Fibroblast of the aortic adventitia (primary cell): ENCODE measurements at regions not wholly inside any gene's neighbourhood (a gene's known extent, or its start where the extent isn't known, plus 50 kb on each side); places are given as distances from the start of the nearest gene placed in this dataset.

Experiments
- DNase-seq: peaks from one replicate; pipeline ENCODE4 v3.0.0-alpha.2; 2010; ENCODE audit warnings: low read depth
- H3K4me3 ChIP-seq: 2 replicates; pipeline ENCODE4 v1.5.1; 2011; ENCODE audit warnings: low read depth, mild to moderate bottlenecking, control low read depth, low read length, moderate library complexity
- CTCF ChIP-seq: IDR thresholded peaks from 2 replicates; pipeline ENCODE4 v1.5.1; 2011; ENCODE audit warnings: mild to moderate bottlenecking, low read length, control low read depth, inconsistent platforms; ENCODE audit not compliant: insufficient read depth

GRCh38 chr9:110103257-110103656 lies 104.7 kb downstream of the C9orf152 start:
- H3K4me3 ChIP-seq = no peak overlapping the region
- no peak for TF ChIP-seq CTCF
- no peak for DNase-seq

GRCh38 chr9:110104261-110104809 lies 103.6 kb downstream of the C9orf152 start:
- peak; percentile 70 for DNase-seq
- TF ChIP-seq CTCF = no peak
- H3K4me3 ChIP-seq = no peak overlapping the region

GRCh38 chr9:110105107-110105506 lies 102.9 kb downstream of the C9orf152 start:
- TF ChIP-seq CTCF = no peak
- peak; percentile 65 for DNase-seq
- H3K4me3 ChIP-seq = no peak overlapping the region

GRCh38 chr9:110106661-110107060 lies 101.3 kb downstream of the C9orf152 start:
- TF ChIP-seq CTCF = no peak
- DNase-seq = no peak
- H3K4me3 ChIP-seq = no peak overlapping the region

GRCh38 chr9:110109333-110110092 lies 98.4 kb downstream of the C9orf152 start:
- no peak for TF ChIP-seq CTCF
- no peak overlapping the region for H3K4me3 ChIP-seq
- DNase-seq = peak; percentile 39

GRCh38 chr9:110110154-110110553 lies 97.8 kb downstream of the C9orf152 start:
- TF ChIP-seq CTCF = no peak
- H3K4me3 ChIP-seq = no peak overlapping the region
- DNase-seq = no peak
